Upper lobe of left lung (tissue), 4 donors: ENCODE measurements at regions not wholly inside any gene's neighbourhood (a gene's known extent, or its start where the extent isn't known, plus 50 kb on each side); places are given as distances from the start of the nearest gene placed in this dataset.

Experiments used
- POLR2A ChIP-seq, 4 donors: fragments of 450-650 bp; IDR thresholded peaks; one replicate each; pipeline ENCODE4 v1.5.1; 2016 to 2017; ENCODE audit warnings: antibody characterized with exemption in 4 of 4, mild to moderate bottlenecking in 2 of 4
- POLR2AphosphoS5 ChIP-seq, 2 donors: sonication (generic); formaldehyde crosslinking; IDR thresholded peaks; one replicate each; pipeline ENCODE4 v1.5.1; 2017; ENCODE audit warnings: antibody characterized with exemption in 2 of 2
- TF ChIP-seq, protein P1 (sequence below), 6 experiments: fragments of 450-650 bp in 4 of 6; fragments of 200-600 bp in 2 of 6; sonication (generic) in 2 of 6; IDR thresholded peaks; one replicate each; pipeline ENCODE4 v1.5.1; 2016 to 2019; ENCODE audit warnings: antibody characterized with exemption in 6 of 6

DNA sequence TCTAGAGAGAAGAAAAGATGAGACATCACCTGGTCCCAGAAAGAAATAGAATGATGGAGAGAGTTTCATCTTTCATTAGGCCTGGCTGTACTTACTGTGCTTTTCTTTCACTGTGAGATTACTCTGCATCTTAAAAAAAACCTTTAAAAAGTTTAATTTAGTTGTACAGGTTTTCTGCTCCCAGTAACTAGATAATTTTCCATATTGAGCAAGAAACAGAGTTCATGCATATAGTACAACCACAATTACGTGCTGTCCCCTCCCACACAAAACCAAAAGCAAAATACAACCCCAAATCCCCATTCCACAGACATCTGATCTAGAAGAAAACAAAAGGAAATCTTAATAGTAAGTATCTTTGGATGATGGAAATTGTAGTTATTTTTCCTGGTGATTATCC lies 371.2 kb downstream of the SH2D1A start:
- TF ChIP-seq POLR2A (IDR thresholded peaks at IDR 0.05) (no peak), POLR2AphosphoS5 (IDR thresholded peaks at IDR 0.05) (no peak)
- TF ChIP-seq, protein P1, sequence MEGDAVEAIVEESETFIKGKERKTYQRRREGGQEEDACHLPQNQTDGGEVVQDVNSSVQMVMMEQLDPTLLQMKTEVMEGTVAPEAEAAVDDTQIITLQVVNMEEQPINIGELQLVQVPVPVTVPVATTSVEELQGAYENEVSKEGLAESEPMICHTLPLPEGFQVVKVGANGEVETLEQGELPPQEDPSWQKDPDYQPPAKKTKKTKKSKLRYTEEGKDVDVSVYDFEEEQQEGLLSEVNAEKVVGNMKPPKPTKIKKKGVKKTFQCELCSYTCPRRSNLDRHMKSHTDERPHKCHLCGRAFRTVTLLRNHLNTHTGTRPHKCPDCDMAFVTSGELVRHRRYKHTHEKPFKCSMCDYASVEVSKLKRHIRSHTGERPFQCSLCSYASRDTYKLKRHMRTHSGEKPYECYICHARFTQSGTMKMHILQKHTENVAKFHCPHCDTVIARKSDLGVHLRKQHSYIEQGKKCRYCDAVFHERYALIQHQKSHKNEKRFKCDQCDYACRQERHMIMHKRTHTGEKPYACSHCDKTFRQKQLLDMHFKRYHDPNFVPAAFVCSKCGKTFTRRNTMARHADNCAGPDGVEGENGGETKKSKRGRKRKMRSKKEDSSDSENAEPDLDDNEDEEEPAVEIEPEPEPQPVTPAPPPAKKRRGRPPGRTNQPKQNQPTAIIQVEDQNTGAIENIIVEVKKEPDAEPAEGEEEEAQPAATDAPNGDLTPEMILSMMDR (IDR thresholded peaks at IDR 0.05) = no peak
